CD4-positive, alpha-beta T cell treated with Interleukin-15 for 1 hour (primary cell): ENCODE measurements at regions not wholly inside any gene's neighbourhood (a gene's known extent, or its start where the extent isn't known, plus 50 kb on each side); places are given as distances from the start of the nearest gene placed in this dataset.

Experiments used
- DNase-seq: peaks from one replicate; pipeline ENCODE4 v3.0.0-alpha.2; 2020

DNA sequence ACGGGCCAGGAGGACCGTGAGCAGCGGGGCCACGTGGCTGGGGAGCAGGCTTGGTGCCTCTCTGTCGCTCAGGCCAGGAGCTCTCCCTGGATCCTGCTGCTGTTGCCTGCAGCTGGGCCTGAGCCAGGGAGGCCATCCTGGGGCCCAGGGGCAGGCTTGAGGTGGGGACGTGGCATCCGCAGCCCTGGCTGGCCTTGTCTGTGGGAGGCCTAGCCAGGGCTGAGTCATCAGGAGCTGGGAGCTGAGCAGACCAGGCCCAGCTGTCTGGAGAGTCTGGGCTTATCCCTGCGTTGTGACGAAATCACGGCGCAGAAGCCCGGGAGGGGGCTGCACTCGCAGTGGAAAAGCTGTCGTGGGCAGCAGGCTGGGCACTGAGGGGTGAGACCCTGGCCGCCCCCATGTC is 138.8 kb upstream of the COL5A1 start:
- no peak for DNase-seq

DNA sequence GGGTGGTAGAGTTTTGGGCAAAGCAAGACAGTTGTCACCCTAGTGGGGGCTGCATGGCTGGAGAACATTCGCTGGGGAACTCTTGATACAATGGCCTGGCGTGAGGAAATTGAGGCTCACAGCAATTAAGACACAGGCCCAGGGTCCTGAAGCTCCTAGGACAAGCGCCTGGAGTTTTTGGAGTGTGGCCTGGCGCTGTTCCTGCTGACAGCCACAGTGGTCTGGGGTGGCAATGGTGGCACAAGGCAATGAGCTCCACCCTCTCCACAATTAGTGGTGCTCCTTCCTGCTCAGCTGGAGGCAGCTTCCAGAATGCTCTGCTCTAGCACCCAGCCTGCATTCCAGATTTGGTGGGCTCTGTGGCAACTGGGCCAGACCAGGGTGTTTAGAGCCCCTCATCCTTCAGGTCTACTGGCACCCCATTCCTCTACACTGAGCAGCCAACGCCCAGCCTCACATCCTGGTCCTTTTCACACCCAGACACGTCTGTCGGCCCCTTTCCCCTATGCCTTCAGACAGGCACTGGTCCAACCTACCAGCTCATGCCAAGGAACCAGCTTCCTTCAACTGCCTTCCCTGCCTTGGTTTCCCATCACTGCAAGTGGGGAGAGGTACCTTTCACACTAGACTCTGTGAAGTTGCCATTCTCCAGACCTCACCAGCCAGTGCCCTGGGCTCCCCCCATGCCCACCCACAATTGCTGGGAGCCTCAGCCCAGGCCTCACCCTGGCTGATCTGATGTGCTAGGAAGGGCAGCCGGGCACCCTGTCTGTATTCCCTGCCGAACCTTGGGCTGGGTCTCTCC is 138.1 kb upstream of the COL5A1 start:
- DNase-seq: no peak

DNA sequence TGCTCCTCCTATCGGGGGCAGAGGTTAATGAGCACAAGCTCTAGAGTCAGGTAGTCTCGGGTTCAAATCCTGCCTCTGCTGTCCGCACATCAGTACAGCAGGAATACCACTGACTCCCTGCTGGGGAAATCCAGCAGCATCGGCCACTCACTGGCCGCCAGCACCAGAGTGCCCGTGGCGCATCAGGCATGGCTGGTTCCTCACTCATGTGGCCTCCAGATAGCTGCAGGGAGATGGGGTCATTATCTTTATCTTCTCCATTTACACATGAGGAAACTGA is 137.6 kb upstream of the COL5A1 start:
- no peak for DNase-seq

DNA sequence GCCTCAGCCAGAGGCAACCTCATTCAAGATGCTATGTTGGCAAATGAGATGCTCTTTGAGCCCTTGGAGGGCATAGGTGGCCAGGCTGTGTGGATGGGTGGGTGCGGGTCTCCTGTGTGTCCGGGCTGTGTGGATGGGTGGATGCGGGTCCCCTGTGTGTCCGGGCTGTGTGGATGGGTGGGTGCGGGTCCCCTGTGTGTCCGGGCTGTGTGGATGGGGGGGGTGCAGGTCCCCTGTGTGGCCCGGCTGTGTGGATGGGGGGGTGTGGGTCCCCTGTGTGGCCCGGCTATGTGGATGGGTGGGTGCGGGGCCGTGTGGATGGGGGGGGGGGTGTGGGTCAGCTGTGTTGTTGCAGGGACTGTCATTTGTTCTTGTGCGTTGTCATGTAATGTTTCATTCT is 136.6 kb upstream of the COL5A1 start:
- DNase-seq: no peak

DNA sequence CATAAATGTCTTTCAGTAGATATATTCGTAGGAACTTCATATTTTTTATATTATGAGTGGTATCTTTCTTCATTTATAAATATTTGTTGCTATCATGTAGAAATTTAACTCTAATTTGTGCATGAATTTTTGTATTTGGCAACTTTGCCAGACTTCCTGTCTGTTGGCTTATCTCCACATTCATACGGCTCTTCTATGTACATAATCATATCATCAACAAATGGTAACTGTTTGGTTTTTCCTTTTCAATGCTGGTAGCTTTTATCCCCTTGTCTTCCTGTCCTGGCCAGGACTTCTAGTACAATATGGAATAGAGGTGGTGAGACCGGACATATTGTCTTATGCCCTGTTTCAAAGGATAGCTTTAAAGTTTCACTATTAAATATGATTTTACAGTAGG is 132.3 kb upstream of the COL5A1 start:
- DNase-seq: no peak

DNA sequence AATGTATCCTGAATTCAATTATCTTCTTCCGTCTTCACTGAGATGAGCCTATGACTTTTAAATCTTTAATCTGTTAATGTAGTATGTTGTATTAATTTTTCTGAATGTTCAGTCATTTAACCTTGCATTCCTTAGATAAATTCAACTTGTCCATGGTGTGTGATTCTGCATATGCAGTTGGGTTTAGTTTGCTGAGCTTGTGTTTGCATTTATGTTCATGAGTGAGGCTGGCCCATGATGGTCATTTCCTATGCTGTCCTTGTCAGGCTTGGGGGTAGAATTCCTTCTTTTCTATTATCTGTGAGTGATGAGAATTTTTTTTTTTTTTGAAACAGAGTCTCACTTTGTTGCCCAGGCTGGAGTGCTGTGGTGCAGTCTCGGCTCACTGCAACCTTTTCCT is 131.8 kb upstream of the COL5A1 start:
- DNase-seq: no peak

DNA sequence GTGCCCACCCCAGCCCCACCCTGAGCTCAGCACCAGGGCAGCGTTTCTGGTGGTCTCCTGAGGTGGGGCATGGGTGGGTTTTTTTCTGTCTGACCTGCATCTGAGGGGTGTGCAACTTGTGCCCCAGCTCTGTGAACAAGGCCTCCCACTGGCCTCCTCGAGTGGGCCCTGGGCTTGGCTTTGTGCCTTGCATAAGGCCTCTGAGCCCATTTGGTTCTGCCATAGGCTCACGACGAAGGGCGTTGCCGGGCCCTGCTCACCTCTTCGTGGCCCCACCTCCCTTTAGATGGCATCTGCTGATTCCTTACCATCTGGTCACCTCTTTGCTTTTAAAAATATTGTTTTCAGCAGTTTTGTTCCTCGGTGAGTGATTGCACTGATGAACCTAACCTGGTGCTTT is 127.1 kb upstream of the COL5A1 start:
- no peak for DNase-seq

DNA sequence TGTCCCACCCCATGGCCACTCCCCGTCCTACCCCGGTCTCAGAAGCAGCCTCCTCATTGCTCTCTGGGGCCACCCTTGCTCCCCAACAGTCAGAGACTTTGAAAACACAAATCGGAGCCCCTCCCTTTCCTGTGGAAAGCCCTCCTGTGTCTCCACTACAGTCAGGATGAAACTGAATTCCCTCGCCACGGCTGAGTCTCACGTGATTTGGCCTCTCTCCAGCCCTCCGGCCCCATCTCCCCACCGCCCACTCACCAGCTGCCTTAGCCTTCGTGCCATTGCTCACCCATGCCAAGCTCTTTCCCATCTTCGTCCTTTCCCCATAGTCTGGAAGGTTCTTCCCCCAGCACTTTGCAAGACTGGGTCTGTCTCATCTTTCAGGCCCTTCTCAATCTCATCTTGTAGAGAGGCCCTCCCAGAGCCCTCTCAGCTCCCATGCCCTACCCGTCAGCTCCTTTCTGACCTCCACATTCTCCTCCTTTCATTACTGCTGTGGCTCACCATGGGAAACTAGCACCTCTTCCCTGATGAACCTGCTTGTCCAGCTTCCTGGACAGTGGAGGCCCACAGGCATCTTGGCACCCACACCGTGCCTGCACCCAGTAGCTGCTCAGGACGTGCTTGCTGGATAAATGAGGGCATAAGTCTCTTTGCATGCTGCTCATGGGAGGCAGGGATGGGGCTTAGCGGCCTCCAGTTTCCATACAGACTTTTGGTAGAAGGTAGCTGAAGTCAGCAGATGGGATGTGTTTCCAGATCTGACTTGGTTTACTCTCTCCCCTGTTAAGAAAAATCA is 126.4 kb upstream of the COL5A1 start:
- no peak for DNase-seq

DNA sequence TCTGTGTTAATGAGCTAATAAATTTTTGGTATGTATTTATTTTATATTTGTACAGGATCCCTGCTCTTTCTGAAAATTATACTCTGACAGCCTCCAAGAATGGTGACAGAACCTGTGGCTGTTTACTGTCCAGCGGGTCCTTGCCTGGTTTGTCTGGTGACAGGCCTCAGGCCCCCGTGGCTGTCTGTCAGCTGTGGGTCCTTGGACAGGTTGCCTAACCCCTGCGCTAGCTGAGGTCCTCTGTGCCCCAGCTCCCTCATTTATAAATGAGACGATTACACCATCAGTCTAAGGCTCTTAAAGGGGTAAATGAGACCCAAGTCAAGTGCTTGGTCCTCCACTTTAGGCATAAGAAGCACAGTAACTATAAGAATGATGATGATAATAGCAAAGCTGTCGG is 125.1 kb upstream of the COL5A1 start:
- no peak for DNase-seq

DNA sequence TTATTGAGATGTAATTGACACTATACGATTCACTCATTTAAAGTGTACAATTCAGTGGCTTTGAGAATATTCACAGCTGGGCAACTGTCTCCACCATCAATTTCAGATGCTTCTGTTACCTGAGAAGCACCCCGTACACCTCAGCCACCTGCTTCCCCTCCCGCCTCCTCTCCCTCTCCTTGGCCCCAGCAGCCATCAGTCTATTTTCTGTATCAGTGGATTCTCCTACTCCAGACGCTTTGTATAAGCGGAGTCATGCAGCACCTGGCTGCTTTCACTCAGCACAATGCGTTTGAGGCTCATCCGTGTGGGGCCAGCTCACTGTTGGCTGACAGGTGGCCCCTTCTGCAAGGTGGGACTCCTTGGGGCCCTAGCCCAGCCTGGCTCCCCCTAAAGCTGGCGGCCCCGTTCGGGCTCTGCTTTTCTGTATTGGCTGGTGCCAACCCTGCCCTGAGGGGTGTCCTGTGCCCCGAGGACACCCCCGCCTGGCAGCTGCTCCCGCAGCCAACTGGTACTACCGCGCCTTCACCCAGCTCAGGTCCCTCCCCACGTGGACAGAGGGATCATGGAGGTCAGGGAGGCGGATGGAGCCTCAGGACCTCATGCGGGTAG is 124.4 kb upstream of the COL5A1 start:
- DNase-seq: no peak

DNA sequence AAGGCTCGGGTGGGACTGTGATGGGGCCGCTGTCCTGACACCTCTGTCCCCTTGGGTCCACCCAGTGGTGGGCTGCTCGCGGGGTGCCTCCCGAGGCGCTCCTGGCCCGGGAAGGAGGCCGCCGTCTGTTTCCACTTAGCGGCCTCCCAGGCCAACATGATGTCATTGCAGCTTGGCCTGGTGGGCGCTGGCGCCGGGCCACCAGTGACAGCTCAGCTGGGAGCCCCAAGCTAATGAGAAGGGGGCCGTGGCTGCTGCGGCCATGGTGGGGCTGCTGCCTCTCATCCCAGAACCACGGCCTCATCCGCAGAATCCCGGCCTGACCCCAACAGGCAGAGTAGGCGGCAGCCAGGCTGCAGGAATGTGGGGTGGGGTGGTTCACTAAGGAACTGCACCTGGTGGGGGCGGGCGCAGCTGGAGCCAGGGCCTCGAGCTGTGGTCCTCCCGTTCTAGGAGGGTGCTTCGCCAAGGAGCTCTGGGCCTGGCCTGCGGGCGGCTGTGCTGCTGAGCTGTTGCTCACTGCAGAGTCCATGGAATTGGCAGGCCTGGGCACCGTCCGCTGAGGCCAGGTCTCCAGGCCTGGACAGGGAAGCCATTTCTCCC is 123.5 kb upstream of the COL5A1 start:
- DNase-seq: no peak

DNA sequence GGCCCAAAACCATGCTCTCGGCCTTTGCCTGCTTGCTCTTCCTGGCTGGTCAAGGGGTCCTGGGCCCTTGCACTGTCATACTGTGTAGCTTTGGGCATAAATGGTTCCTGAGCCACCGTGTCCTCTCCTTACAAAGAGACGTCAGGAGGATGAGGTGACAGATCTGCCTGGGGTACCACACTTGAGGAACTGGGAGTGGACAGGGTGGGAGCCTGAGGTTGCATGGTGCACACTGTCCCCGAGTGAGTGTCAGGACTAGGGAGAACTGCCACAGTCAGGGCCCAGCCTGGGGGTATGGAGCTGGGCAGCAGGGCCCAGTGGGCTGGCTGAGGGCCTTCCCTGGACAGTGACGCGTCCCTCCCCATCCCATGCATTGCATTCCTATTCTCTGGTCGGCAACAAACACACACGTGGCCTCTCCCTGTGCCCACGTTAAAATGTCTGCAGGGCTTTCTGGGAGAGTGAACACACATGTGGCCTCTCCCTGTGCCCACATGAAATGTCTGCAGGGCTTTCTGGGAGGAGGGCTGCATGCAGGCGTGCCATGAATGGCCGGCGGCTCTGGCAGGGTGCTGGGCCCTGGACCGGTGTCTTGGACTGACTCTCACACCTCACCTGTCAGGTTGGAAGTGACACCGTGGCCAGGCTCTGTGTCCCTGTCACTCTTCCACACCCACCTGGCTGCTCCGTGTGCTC is 122.1 kb upstream of the COL5A1 start:
- no peak for DNase-seq

DNA sequence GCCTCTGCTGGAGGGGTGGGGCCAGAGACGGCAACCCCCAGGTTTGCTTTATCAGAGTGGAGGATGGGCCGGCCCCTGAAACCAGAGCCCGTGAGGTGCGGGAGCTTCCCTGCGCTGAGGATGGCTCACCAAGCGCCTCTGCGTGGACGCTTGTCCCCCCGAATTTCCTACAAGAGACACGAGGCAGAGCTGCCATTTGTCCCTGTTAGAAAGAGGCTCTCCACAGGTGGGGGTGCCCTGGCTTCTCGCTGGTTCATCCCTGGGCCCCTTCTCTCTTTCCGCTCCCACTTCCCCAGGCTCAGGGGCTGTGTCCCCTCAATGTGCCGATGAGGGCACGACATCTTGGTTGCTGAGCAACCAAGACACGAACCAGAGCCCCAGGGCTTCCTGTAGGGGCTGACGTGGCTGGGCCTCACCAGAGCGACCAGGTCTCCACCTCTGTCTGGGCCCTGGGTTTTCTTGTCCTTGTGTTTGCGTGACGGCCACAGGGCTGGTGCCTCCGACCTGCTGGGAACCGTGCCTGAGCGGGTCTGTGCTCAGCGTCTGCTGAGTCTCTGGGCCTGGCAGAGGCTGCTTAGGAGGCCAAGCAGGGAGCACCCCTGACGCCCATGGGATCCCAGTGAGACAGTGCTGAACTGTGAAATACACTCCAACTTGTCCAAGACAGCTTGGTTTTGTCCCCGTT is 119.6 kb upstream of the COL5A1 start:
- no peak for DNase-seq

DNA sequence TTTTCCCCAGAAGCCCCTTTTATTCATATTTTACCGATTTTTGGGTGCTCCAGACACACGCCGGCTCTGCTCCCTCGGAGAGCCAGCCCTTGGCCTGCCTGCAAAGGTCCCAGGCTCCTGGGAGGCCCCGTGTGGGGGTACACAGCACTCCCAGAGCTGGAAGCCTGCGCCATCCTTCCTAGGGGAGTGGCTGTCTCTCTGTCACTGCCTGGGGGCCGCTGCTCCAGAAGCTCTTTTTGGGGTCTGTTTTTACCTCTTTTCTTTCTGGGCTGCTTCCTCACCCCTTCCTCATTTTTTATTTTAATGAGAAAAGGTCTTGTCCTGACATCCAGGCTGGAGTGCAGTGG is 119.1 kb upstream of the COL5A1 start:
- no peak for DNase-seq

DNA sequence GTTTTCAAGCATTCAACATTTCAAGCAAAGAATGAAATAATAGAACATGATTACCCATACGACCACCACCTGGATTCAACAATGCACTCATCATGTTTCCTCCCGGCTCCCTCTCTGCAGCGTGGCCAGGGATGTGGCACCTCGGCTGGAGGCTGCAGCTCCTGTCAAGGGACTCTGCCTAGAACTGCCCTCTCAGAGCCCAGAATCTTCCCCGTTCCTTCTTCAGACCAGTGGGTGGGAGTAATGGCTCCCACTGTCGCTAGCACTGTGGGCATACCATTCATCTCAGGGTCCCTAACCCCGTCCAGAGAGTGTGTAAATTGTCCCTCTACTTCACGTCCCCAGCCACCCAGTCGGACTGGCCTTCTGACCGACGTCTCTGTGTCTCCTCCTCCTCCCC is 118.6 kb upstream of the COL5A1 start:
- DNase-seq: no peak

DNA sequence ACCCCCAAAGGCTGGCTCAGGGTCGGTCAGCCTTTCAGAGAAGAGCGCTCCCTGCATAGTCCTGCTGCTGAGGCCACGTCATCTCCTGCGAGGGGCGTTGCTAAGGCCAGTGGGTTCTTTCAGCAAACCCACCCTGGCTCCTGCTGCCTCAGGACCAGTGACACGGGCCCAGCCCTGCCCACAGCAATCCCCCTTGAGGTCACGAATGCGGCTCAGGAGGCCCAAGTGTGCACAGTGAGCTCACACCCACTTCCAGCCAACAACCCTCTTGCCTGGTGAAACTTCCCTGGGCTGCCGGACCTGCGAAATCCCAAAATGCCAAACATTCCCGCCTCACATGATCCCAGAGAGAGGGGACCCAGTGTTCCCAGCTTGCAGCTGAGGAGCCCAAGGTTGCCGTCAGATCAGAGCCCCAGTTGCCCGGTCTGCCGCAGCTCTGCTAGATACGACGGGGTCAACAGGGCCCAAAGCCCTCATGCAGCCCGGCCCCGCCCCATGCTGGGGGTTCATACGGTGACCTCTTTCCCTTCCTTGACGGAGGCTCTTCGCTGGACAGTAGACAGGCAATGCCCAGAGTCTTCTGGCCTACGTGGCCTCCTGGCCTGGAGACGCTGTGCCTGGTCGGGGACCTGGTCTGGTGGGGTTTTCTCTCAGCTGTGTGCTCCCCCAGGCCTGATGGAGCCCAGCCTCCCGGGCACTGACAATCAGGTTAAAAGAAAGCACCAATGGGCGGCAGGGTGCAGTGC is 116.4 kb upstream of the COL5A1 start:
- no peak for DNase-seq

DNA sequence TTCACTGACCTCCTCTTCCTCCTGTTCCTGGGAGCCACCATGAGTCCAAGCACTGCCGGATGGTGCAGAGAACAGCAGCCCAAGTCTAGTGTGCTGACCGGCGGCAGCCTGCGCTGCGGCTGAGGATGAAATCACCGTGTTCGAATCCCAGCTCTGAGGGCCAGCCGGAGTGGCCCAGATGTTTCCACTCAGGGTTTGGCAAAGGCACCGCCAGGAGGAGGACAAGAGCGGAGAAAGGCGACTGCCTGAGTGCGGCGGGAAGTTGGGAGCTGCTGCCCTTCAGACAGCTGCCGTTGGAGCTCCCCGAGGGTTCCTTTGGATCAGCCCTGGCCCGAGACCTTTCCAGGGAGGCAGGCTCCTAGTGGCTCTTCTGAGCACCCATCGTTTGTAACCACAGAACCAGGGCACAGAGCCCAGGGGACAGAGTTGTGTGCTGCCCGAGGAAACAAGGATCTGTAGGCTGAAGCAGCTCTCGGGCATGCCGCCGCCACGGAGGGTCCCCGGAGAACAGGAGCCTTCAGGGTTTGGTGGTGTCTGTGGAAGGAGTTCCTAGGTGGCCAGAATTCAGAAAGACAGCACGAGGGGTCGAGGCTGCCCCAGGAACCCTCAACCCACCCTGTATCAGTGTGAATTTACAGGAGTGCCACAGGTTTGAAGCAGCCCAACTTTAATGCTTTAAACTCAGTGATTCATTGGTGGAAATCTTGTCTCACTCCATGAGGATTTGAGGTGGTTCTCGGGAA is 115.6 kb upstream of the COL5A1 start:
- DNase-seq: no peak

DNA sequence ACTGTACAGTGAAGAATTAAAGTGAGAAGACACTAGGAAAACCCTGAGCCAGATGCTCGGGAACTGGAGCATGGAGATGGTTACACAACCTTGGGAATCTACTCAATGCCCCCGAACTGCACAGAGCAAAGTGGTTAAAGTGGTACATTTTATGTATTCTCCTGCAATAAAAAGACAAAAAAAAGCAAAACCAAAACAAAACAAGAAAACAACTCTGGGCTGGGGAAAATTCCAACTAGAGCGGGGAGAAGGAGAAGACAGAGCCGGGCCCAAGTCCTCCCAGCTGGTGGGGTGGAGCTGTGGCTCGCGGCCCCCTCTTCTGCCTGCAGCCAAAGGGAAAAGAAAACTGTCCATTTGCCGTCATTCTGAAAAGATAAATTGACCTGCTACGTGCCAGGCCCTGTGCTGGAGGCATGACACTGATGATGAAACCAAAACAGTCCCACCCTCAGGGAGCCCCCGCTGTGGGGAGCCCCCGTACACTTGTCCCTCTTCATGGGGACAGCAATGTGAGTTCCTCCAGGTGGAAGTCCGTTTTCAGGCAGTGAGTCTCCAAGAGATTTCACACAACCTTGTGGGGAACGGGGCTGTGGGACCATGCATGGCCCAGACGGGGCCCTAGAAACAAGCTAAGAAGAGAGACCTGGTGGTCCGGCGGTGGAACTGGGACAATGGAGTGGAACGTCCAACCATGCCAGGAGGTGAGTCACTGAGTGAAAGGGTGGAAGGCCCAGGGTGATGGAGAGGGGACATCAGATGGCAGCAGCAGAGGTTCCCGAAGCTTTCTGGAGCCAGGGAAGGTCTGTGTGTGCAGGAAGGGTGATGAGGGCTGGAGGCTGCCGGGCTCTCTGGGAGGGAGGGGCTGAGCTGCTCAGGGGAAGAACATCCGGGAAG is 114.8 kb upstream of the COL5A1 start:
- DNase-seq: no peak

DNA sequence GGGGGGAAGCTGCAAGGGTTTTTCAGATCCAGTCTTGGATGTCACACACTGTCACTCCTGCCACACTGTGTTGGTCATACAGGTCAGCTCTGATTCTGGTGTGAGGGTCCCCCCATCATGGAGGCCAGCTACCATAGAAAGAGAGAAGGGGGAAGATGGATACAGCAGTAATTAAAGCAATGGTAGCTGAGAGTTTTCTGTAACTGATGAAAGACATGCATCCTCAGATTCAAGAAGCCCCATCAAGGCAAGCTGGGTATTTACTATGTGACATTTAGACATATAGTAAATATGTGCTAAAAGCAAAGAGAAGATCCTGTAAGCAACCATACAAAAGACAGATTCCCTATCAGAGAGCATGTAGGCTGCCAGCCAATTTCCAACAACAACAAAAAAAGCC is 110.9 kb upstream of the COL5A1 start:
- DNase-seq: no peak
